ENCODE measurements at regions not wholly inside any gene's neighbourhood (a gene's known extent, or its start where the extent isn't known, plus 50 kb on each side); places are given as distances from the start of the nearest gene placed in this dataset.
A peak's percentile ranks its signal among the peaks of the same experiment; 100 is the strongest.
"Not testable (repeated sequence)": the region's sequence is repeated elsewhere in the genome, so short reads cannot be mapped to it uniquely, and the experiment has no call there.

DNA sequence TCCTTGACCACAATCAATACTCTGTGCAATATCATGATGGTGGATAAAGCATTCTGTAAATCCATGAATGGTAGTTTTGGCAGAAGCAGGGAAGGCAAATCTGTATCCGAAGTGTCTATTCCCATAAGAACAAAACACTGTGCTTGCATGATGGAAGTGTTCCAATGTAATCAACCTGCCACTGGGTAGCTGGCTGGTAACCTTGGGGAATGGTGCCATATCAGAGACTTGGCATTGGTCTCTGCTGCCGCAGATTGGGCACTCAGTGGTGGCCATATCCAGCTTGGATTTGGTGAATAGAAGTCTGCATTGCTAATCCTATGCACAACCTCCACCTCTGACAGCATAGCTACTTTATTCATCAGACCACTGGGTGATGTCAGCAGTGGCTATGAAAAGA lies 114.3 kb upstream of the EMCN start:
- no peaks in the 10 kb centered on the region for H3K4me1 ChIP-seq
- intact Hi-C loops (cut with DNase I; ENCODE audit: low total_unique reads): no loop called here
- no peak for TF ChIP-seq POLR2A (IDR thresholded peaks at IDR 0.05)
- TF ChIP-seq CTCF (IDR thresholded peaks at IDR 0.05): no peak
- no peaks in the 10 kb centered on the region for H3K36me3 ChIP-seq (ENCODE audit: low read depth, missing control alignments)
- H3K4me3 ChIP-seq: no peak overlapping the region
- peak; percentile 20 for DNase-seq
- WGBS, 2 donors: 52 to 55% methylated on average over 2 of the region's 2 CpGs
- no peaks in the 10 kb centered on the region for H3K27me3 ChIP-seq
- H3K27ac ChIP-seq: no peak overlapping the region
- no peaks in the 10 kb centered on the region for H3K9me3 ChIP-seq

GRCh38 chr4:100631281-100631968 lies 113.6 kb upstream of the EMCN start:
- H3K4me3 ChIP-seq: no peak overlapping the region
- H3K9me3 ChIP-seq: no peaks in the 10 kb centered on the region
- no peak overlapping the region for H3K27ac ChIP-seq
- 86 to 93% methylated on average over 3 of the region's 3 CpGs for WGBS, 2 donors
- no peaks in the 10 kb centered on the region for H3K36me3 ChIP-seq (ENCODE audit: low read depth, missing control alignments)
- no peaks in the 10 kb centered on the region for H3K4me1 ChIP-seq
- no peaks in the 10 kb centered on the region for H3K27me3 ChIP-seq
- TF ChIP-seq CTCF (IDR thresholded peaks at IDR 0.05): no peak
- no peak for TF ChIP-seq POLR2A (IDR thresholded peaks at IDR 0.05)
- intact Hi-C loops (cut with DNase I; ENCODE audit: low total_unique reads): no loop called here
- no peak for DNase-seq

DNA sequence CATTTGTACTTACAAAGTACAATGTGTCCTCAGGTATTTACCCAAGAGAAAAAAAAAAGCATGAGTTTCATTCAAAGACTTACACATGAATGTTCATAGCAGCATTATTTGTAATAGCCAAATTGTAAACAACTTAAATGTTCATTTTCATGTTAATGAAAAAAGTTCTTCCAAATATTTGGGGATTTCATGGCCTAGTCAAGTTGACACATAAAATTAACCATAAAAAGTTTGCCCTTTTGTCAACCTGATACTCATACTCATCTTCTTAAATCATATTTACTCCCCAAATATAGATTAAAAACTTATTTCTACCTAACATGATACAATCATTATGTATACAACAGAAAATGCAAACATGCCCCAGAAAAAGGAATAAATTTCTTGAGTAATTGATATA lies 112.5 kb upstream of the EMCN start:
- no peak for DNase-seq
- Histone ChIP-seq H3K4me3 (no peak overlapping the region), H3K27me3 (no peaks in the 10 kb centered on the region), H3K36me3 (ENCODE audit: low read depth, missing control alignments) (no peaks in the 10 kb centered on the region), H3K9me3 (no peaks in the 10 kb centered on the region), H3K27ac (no peak overlapping the region), H3K4me1 (no peaks in the 10 kb centered on the region)
- intact Hi-C loops (cut with DNase I; ENCODE audit: low total_unique reads): no loop called here
- TF ChIP-seq POLR2A (IDR thresholded peaks at IDR 0.05): no peak
- no peak for TF ChIP-seq CTCF (IDR thresholded peaks at IDR 0.05)

DNA sequence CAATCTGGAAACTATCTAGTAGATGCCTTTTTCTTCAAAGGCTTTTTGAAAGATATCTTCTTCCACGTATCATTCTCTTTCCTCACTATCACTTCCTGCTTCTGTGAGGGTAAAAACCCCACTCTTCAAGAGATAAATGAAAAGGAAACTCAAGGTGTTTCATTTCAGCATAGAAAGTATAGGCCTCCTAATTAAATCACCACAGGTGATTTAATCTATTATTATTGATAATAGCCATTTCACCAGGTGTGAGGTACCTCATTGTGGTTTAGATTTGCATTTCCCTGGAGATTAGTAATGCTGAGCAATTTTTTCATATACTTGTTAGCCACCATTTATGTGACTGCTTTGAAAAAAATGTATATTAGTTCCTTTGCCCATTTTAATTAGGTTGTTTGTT lies 92.0 kb upstream of the EMCN start:
- WGBS, 2 donors: 37 to 41% methylated on average over 1 of the region's 1 CpG
- H3K9me3 ChIP-seq: no peaks in the 10 kb centered on the region
- intact Hi-C loops (cut with DNase I; ENCODE audit: low total_unique reads): no loop called here

GRCh38 chr4:100608651-100609050 lies 90.8 kb upstream of the EMCN start:
- H3K27me3 ChIP-seq; DNase-seq; H3K36me3 ChIP-seq (ENCODE audit: low read depth, missing control alignments); H3K27ac ChIP-seq; H3K9me3 ChIP-seq; H3K4me1 ChIP-seq; H3K4me3 ChIP-seq; intact Hi-C loops (cut with DNase I; ENCODE audit: low total_unique reads): not testable (repeated sequence)
- 89% methylated on average over 11 of the region's 19 CpGs; no CpG with 5 or more reads in 1 of the 2 donors for WGBS, 2 donors

More for the DNA sequence above, 92.0 kb upstream of the EMCN start:
- no peak overlapping the region for H3K4me3 ChIP-seq
- H3K4me1 ChIP-seq: no peaks in the 10 kb centered on the region
- H3K36me3 ChIP-seq (ENCODE audit: low read depth, missing control alignments): no peaks in the 10 kb centered on the region
- TF ChIP-seq CTCF (IDR thresholded peaks at IDR 0.05): no peak
- TF ChIP-seq POLR2A (IDR thresholded peaks at IDR 0.05): no peak
- no peak for DNase-seq
- no peak overlapping the region for H3K27ac ChIP-seq
- no peaks in the 10 kb centered on the region for H3K27me3 ChIP-seq
